OCI-LY3 (cell line): ENCODE measurements at regions not wholly inside any gene's neighbourhood (a gene's known extent, or its start where the extent isn't known, plus 50 kb on each side); places are given as distances from the start of the nearest gene placed in this dataset.

ENCODE experiments used
- H2AFZ ChIP-seq: fragments of 200-600, 300-600 bp; shearing (Covaris generic); 2 replicates; pipeline ENCODE4 v1.6.0; 2014; ENCODE audit warnings: antibody characterized with exemption, low read depth, low read length
- H3K27ac ChIP-seq: fragments of 200-600, 300-600 bp; sonication (generic); 2 replicates; pipeline ENCODE4 v1.5.1; 2014; ENCODE audit warnings: mild to moderate bottlenecking, low read length, moderate library complexity, mixed read lengths
- H3K27me3 ChIP-seq: fragments of 200-600, 300-600 bp; sonication (generic); 2 replicates; pipeline ENCODE4 v1.6.1; 2014; ENCODE audit warnings: low read depth, low read length, mixed read lengths
- H3K36me3 ChIP-seq: fragments of 200-600, 300-600 bp; sonication (generic); replicated peaks from 2 replicates; pipeline ENCODE3; 2014; ENCODE audit warnings: low read depth, low read length, mixed read lengths
- H3K4me1 ChIP-seq: fragments of 300-600, 200-600 bp; sonication (generic); 2 replicates; pipeline ENCODE4 v1.6.1; 2014; ENCODE audit warnings: low read length, mixed read lengths
- H3K4me2 ChIP-seq: fragments of 200-600, 300-600 bp; sonication (generic); 2 replicates; pipeline ENCODE4 v1.6.1; 2014; ENCODE audit warnings: low read length, mixed read lengths
- H3K4me3 ChIP-seq: fragments of 300-600, 200-600 bp; sonication (generic); 2 replicates; pipeline ENCODE4 v1.5.1; 2014; ENCODE audit warnings: antibody characterized with exemption, mild to moderate bottlenecking, low read length, moderate library complexity
- H3K79me2 ChIP-seq: fragments of 300-600, 200-600 bp; shearing (Covaris generic); 2 replicates; pipeline ENCODE4 v1.6.1; 2014; ENCODE audit warnings: mild to moderate bottlenecking, low read length, mixed read lengths
- H3K9ac ChIP-seq: fragments of 300-600, 200-600 bp; shearing (Covaris generic); 2 replicates; pipeline ENCODE4 v1.6.0; 2014; ENCODE audit warnings: mild to moderate bottlenecking, low read length, moderate library complexity
- H3K9me3 ChIP-seq: fragments of 200-600, 300-600 bp; shearing (Covaris generic); 2 replicates; pipeline ENCODE4 v1.6.1; 2014; ENCODE audit warnings: low read length, mixed read lengths; ENCODE audit not compliant: insufficient read depth
- H4K20me1 ChIP-seq: fragments of 200-600, 300-600 bp; sonication (generic); 2 replicates; pipeline ENCODE4 v1.6.1; 2016; ENCODE audit warnings: low read length, mixed read lengths; ENCODE audit not compliant: insufficient read depth
- EZH2phosphoT487 ChIP-seq: fragments of 200-600 bp; shearing (Covaris generic); IDR thresholded peaks from 2 replicates; pipeline ENCODE4 v1.6.1; 2018; ENCODE audit warnings: antibody characterized with exemption, mixed run types, low read depth
- TF ChIP-seq, protein P1 (sequence below): fragments of 200-600, 300-600 bp; sonication (generic); IDR thresholded peaks from 2 replicates; pipeline ENCODE4 v1.5.1; 2014; ENCODE audit warnings: antibody characterized with exemption, low read length, low read depth

DNA sequence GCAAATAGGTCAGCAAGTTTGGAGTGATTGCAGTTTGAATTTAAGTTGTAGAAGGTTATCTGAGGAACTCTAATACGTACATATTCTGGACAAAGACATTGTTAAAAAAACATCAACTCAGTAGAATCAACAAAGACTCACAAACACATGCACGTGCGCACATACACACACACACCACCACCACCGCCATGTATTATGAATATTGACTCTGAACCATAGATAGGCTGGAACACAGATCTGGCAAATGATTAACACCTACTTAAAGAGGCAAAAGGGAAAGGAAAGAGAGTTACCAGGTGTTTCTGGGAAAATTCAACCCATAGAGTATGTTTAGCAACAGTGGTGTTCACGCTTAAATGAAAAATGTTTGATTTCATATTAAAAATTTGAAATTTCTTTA is 334.2 kb upstream of the ALCAM start:
- no peaks in the 10 kb centered on the region for H3K36me3 ChIP-seq
- TF ChIP-seq, protein P1, sequence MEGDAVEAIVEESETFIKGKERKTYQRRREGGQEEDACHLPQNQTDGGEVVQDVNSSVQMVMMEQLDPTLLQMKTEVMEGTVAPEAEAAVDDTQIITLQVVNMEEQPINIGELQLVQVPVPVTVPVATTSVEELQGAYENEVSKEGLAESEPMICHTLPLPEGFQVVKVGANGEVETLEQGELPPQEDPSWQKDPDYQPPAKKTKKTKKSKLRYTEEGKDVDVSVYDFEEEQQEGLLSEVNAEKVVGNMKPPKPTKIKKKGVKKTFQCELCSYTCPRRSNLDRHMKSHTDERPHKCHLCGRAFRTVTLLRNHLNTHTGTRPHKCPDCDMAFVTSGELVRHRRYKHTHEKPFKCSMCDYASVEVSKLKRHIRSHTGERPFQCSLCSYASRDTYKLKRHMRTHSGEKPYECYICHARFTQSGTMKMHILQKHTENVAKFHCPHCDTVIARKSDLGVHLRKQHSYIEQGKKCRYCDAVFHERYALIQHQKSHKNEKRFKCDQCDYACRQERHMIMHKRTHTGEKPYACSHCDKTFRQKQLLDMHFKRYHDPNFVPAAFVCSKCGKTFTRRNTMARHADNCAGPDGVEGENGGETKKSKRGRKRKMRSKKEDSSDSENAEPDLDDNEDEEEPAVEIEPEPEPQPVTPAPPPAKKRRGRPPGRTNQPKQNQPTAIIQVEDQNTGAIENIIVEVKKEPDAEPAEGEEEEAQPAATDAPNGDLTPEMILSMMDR: no peak
- TF ChIP-seq EZH2phosphoT487: no peak
- no peaks in the 10 kb centered on the region for H4K20me1 ChIP-seq
- H2AFZ ChIP-seq: no peak overlapping the region
- H3K79me2 ChIP-seq: no peaks in the 10 kb centered on the region
- H3K27me3 ChIP-seq: no peaks in the 10 kb centered on the region
- H3K27ac ChIP-seq: no peak overlapping the region
- no peak overlapping the region for H3K9ac ChIP-seq
- H3K4me3 ChIP-seq: no peak overlapping the region
- H3K4me2 ChIP-seq: no peak overlapping the region
- no peaks in the 10 kb centered on the region for H3K4me1 ChIP-seq
- H3K9me3 ChIP-seq: no peaks in the 10 kb centered on the region

DNA sequence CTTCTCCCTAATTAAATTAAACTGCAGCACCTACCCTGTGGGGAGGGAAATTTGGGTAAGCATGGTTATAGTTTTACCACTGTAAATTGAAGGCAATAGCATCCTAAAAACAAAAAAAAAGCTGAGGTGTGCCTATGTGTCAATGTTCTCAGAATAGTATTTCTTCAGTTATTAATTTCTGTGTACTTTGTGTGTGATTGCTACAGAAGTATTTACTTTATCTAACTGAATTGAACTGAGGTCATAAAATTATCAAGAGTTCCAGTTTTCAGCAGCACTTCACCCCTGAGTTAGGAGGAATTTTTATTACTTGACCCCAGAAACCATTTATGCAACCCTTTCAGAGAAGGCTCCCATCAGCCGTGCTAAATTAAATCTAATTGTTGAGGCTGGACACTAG is 333.6 kb upstream of the ALCAM start:
- Histone ChIP-seq H3K36me3 (no peaks in the 10 kb centered on the region), H3K27ac (no peak overlapping the region), H3K4me1 (no peaks in the 10 kb centered on the region), H3K27me3 (no peaks in the 10 kb centered on the region), H4K20me1 (no peaks in the 10 kb centered on the region), H3K4me3 (no peak overlapping the region), H3K4me2 (no peak overlapping the region), H2AFZ (no peak overlapping the region), H3K9ac (no peak overlapping the region), H3K79me2 (no peaks in the 10 kb centered on the region), H3K9me3 (no peaks in the 10 kb centered on the region)
- TF ChIP-seq, protein P1: no peak
- TF ChIP-seq EZH2phosphoT487: no peak

DNA sequence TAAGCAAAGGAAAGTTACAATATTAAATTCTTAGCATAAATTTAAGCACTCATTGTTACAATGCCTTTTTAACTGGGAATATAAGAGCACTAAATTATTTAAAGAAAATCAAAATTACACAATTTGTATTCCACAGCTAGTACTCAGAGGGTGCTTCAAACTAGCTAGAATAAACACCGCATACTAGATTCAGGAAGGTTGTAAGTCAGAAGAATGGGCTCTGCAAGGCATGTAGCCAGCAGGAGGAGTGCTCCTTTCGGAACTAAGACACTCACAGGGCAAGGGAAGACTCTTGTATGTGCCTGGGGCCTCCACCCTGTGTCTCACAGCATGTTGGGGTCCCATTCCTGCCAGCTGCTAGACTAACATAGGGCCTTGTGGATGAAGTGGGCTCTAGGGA is 327.7 kb upstream of the ALCAM start:
- no peak overlapping the region for H3K27ac ChIP-seq
- no peak overlapping the region for H3K9ac ChIP-seq
- no peak for TF ChIP-seq EZH2phosphoT487
- TF ChIP-seq, protein P1: no peak
- no peaks in the 10 kb centered on the region for H3K27me3 ChIP-seq
- H3K79me2 ChIP-seq: no peaks in the 10 kb centered on the region
- no peaks in the 10 kb centered on the region for H3K9me3 ChIP-seq
- no peaks in the 10 kb centered on the region for H3K36me3 ChIP-seq
- H3K4me3 ChIP-seq: no peak overlapping the region
- H2AFZ ChIP-seq: no peak overlapping the region
- H3K4me1 ChIP-seq: no peaks in the 10 kb centered on the region
- no peak overlapping the region for H3K4me2 ChIP-seq
- H4K20me1 ChIP-seq: no peaks in the 10 kb centered on the region

DNA sequence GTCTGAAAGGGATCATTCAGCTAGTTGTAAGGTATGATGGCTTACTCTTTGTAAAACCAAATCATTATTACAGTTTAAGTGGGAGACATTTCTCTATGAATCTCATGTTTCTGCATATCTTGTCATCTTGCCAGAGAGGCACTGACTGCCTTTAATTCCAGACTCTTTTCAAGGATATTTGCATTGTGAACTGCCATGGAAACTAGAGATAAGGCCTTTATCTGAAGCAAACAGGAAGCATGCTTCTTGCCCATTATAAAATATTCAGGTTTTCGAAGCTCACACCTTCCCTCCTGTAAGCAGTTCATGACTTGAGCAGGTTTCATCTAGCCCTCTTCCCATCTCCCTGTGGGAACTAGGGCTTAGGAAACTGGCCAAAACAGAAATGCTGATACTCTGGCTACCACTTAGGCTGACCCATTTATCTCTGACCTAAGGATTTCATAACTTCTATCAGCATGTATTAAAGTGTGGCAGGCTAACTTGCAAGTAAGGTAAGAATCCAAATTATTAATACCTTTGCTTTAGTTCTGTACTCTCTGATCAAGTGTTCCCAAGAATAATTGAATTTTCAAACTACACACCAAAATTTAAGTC is 326.6 kb upstream of the ALCAM start:
- Histone ChIP-seq H3K4me1 (no peaks in the 10 kb centered on the region), H3K36me3 (no peaks in the 10 kb centered on the region), H3K4me2 (no peak overlapping the region), H3K9me3 (no peaks in the 10 kb centered on the region), H3K27ac (no peak overlapping the region), H3K27me3 (no peaks in the 10 kb centered on the region), H3K79me2 (no peaks in the 10 kb centered on the region), H2AFZ (no peak overlapping the region; the same call in 1 of the 2 replicates), H3K9ac (no peak overlapping the region), H3K4me3 (no peak overlapping the region), H4K20me1 (no peaks in the 10 kb centered on the region)
- no peak for TF ChIP-seq EZH2phosphoT487
- TF ChIP-seq, protein P1: no peak
